Cerebellar cortex (tissue), 1 donor: ENCODE measurements at regions not wholly inside any gene's neighbourhood (a gene's known extent, or its start where the extent isn't known, plus 50 kb on each side); places are given as distances from the start of the nearest gene placed in this dataset.
A peak's percentile ranks its signal among the peaks of the same experiment; 100 is the strongest.
"Not testable (repeated sequence)": the region's sequence is repeated elsewhere in the genome, so short reads cannot be mapped to it uniquely, and the experiment has no call there.

Experiments used
- DNase-seq: peaks from one replicate; pipeline ENCODE4 v3.0.0-alpha.2; 2015; ENCODE audit warnings: low spot score

- DNase-seq: no peak
These were observed 322.0 kb upstream of the MIR17HG start for GRCh38 chr13:91025442-91025841.

GRCh38 chr13:91031508-91031907 lies 316.0 kb upstream of the MIR17HG start:
- no peak for DNase-seq

- DNase-seq: no peak
These were observed 315.4 kb upstream of the MIR17HG start for GRCh38 chr13:91032104-91032503.

- DNase-seq: no peak
These were observed 310.6 kb upstream of the MIR17HG start for GRCh38 chr13:91036886-91037285.

GRCh38 chr13:91042870-91043269 lies 304.6 kb upstream of the MIR17HG start:
- no peak for DNase-seq

- peak; percentile 50 for DNase-seq
These were observed 302.0 kb upstream of the MIR17HG start for GRCh38 chr13:91045351-91046034.

- peak; percentile 53 for DNase-seq
These were observed 300.7 kb upstream of the MIR17HG start for GRCh38 chr13:91046715-91047327.

GRCh38 chr13:91050970-91051369 lies 296.5 kb upstream of the MIR17HG start:
- DNase-seq: no peak

- DNase-seq: no peak
These were observed 294.6 kb upstream of the MIR17HG start for GRCh38 chr13:91052876-91053275.

GRCh38 chr13:91053318-91054065 lies 294.0 kb upstream of the MIR17HG start:
- no peak for DNase-seq

- DNase-seq: no peak
These were observed 292.6 kb upstream of the MIR17HG start for GRCh38 chr13:91054902-91055301.

GRCh38 chr13:91056746-91057145 lies 290.7 kb upstream of the MIR17HG start:
- DNase-seq: no peak

- DNase-seq: not testable (repeated sequence)
These were observed 290.0 kb upstream of the MIR17HG start for GRCh38 chr13:91057507-91057906.

GRCh38 chr13:91058066-91058465 lies 289.4 kb upstream of the MIR17HG start:
- no peak for DNase-seq

GRCh38 chr13:91058919-91059318 lies 288.6 kb upstream of the MIR17HG start:
- DNase-seq: no peak

GRCh38 chr13:91066745-91067144 lies 280.7 kb upstream of the MIR17HG start:
- no peak for DNase-seq

- DNase-seq: no peak
These were observed 275.0 kb upstream of the MIR17HG start for GRCh38 chr13:91072486-91072885.

GRCh38 chr13:91074091-91074490 lies 273.4 kb upstream of the MIR17HG start:
- DNase-seq: no peak

GRCh38 chr13:91076830-91077229 lies 270.7 kb upstream of the MIR17HG start:
- DNase-seq: no peak

GRCh38 chr13:91078093-91078679 lies 269.3 kb upstream of the MIR17HG start:
- no peak for DNase-seq

- no peak for DNase-seq
These were observed 268.3 kb upstream of the MIR17HG start for GRCh38 chr13:91079176-91079575.

GRCh38 chr13:91085127-91085526 lies 262.4 kb upstream of the MIR17HG start:
- no peak for DNase-seq
